Astrocyte of the cerebellum (primary cell): ENCODE measurements at regions not wholly inside any gene's neighbourhood (a gene's known extent, or its start where the extent isn't known, plus 50 kb on each side); places are given as distances from the start of the nearest gene placed in this dataset.

Source experiments
- DNase-seq: peaks from one replicate; pipeline ENCODE4 v3.0.0-alpha.2; 2011; ENCODE audit warnings: low read depth
- H3K4me3 ChIP-seq: 2 replicates; pipeline ENCODE4 v1.5.1; 2011; ENCODE audit warnings: mild to moderate bottlenecking, low read depth, low read length, moderate library complexity
- CTCF ChIP-seq: IDR thresholded peaks from 2 replicates; pipeline ENCODE4 v1.5.1; 2012; ENCODE audit warnings: low read length, low read depth, moderate library complexity, mild to moderate bottlenecking; ENCODE audit errors: missing control alignments
- in situ Hi-C: cut with HindIII; loops from 2 replicates; pipeline ENCODE4 v1.10.0; 2017; ENCODE audit warnings: low sequenced_read_pairs

- in situ Hi-C loops, result no loop called here
- DNase-seq, result no peak
- TF ChIP-seq CTCF, result no peak
- H3K4me3 ChIP-seq, result no peak overlapping the region
Observed at GRCh38 chr1:170219163-170219562, 73.4 kb downstream of the NTMT2 start.

GRCh38 chr1:170221031-170221430 lies 75.3 kb downstream of the NTMT2 start:
- no peak for DNase-seq
- in situ Hi-C loops, result no loop called here
- H3K4me3 ChIP-seq, result no peak overlapping the region
- TF ChIP-seq CTCF, result no peak

- in situ Hi-C loops, result no loop called here
- no peak overlapping the region for H3K4me3 ChIP-seq
- DNase-seq, result no peak
- no peak for TF ChIP-seq CTCF
Observed at GRCh38 chr1:170221495-170221894, 75.7 kb downstream of the NTMT2 start.

- TF ChIP-seq CTCF, result no peak
- in situ Hi-C loops, result no loop called here
- no peak for DNase-seq
- H3K4me3 ChIP-seq, result no peak overlapping the region
Observed at GRCh38 chr1:170224469-170224868, 78.7 kb downstream of the NTMT2 start.

- in situ Hi-C loops, result no loop called here
- H3K4me3 ChIP-seq, result no peak overlapping the region
- no peak for DNase-seq
- no peak for TF ChIP-seq CTCF
Observed at GRCh38 chr1:170225781-170226530, 80.2 kb downstream of the NTMT2 start.

GRCh38 chr1:170226767-170227166 lies 81.0 kb downstream of the NTMT2 start:
- no peak overlapping the region for H3K4me3 ChIP-seq
- in situ Hi-C loops, result no loop called here
- TF ChIP-seq CTCF, result no peak
- no peak for DNase-seq

GRCh38 chr1:170230323-170230722 lies 84.6 kb downstream of the NTMT2 start:
- H3K4me3 ChIP-seq, result no peak overlapping the region
- no peak for TF ChIP-seq CTCF
- no peak for DNase-seq
- in situ Hi-C loops, result no loop called here
